Head of caudate nucleus (tissue), 42 donors: ENCODE measurements at regions not wholly inside any gene's neighbourhood (a gene's known extent, or its start where the extent isn't known, plus 50 kb on each side); places are given as distances from the start of the nearest gene placed in this dataset.
"Not testable (repeated sequence)": the region's sequence is repeated elsewhere in the genome, so short reads cannot be mapped to it uniquely, and the experiment has no call there.

Experiments used
- DNase-seq, 42 donors: peaks; one replicate each; pipeline versions ENCODE4 v3.0.0 to v3.0.0-alpha.2; 2020 to 2021; ENCODE audit warnings: mixed read lengths in 7 of 42
- intact Hi-C: fragments of 100-400 bp; cut with DNase I; formaldehyde crosslinking; loops from one replicate; pipeline ENCODE4 v1.15.0; 2022

DNA sequence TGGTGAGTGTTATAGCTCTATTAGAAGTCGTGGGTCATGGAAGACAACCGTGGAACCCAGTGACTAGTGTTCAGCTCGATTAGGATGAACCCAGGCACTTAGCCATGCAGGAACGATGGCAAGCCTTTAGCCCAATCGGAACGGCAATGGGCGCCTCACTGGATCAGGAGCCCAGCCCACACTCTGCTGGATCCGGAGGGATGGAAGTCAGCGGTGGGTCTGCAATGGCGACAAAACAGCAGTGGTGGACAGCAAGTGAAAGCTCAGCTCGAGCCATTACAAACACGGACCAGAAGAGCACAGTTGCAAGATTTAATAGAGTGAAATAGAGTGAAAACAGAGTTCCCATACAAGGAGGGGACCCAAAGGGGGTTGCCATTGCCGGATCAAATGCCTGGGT lies 558.5 kb upstream of the CYLC2 start:
- intact Hi-C loops, DNase-seq: not testable (repeated sequence)

DNA sequence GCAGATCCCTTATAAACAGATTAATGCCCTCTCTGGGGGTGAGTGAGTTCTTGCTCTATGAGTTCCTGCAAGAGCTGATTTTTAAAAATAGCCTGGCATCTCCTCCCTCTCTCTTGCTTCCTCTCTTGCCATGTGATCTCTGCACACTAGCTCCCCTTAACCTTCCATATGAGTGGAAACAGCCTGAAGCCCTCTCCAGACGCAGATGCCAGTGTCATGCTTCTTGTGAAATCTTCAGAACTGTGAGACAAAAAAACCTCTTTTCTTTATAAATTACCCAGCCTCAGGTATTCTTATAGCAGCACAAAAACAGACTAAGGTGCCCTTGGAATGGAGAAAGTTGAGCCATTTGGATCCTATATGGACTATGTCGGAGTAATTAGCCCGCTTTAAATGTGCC lies 559.7 kb upstream of the CYLC2 start:
- intact Hi-C loops, result no loop called here
- no peak for DNase-seq

DNA sequence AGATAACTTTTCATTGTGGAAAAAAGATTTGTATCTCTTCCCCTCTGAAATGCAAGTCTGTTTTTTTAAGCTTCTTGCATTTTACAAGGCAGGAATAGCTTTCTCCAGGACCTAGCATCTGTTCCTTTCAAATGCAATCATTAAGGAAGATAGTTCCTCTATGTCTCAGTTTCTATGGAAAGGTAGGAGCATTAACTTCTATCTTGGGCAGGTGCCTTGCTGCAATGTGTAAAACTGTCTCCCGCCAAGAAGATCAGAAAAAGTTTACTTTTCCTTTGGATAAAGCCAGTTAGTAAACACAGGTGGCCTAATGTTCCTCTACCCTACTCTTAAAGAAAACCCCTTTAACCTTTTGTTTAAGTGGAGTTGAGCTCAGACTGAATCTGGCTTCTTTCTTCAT lies 560.6 kb upstream of the CYLC2 start:
- no peak for DNase-seq
- intact Hi-C loops, result no loop called here

DNA sequence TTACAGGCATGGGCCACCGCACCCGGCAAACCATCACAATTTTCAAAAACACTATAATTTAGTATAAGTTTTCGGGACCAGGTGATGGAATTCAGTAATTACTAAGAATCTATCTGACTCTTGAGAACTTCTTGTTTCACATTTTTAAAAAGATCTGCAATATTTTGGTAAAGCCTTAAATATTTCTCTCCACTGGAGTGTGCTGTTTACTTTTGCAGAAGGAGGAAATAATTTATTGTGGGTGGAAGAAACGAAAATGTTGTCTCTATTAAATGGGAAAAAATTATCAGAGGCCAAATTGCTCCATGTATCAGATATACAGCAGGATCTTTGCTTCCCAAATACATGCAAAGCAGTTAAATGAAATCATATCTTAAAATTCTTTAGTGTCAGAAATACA lies 566.8 kb upstream of the CYLC2 start:
- intact Hi-C loops, result no loop called here
- no peak for DNase-seq

DNA sequence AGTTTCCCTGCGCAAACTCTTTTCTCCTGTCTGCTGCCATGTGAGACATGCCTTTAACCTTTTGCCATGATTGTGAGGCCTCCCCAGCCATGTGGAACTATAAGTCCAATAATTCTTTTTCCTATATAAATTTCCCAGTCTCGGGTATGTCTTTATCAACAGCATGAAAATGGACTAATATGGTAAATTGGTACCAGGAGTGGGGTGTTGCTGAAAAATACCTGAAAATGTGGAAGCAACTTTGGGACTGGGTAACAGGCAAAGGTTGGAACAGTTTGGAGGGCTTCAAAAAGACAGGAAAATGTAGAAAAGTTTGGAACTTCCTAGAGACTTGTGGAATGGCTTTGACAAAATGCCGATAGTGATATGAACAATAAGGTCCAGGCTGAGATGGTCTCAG lies 578.9 kb upstream of the CYLC2 start:
- DNase-seq, intact Hi-C loops: not testable (repeated sequence)

DNA sequence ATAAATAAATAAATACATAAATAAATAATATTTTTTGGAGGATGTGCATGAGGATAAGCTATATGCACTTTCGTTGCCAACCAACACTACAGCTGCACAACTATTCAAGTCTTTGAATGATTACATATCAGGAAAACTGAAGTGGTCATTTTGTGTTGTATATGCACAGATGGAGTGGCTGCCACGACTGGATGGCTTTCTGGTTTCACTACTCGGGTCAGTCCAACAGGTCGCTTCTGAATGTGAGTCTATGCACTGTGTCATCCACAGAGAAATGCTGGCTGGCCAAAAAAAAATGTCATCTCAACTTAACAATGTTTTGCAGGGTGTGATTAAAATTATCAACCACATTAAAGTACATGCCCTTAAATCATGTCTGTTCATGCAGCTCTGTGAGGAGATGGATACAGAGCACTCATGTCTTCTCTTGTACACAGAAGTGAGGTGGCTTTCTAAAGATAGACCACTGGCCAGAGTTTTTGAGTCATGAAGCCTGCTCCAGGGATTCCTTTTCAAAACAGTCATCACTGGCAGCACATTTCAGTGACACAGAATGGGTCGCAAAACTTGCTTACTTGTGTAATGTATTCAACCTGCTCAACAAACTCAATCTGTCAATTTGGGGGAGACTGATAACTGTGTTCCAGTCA lies 589.8 kb upstream of the CYLC2 start:
- intact Hi-C loops, result no loop called here
- DNase-seq, result no peak

DNA sequence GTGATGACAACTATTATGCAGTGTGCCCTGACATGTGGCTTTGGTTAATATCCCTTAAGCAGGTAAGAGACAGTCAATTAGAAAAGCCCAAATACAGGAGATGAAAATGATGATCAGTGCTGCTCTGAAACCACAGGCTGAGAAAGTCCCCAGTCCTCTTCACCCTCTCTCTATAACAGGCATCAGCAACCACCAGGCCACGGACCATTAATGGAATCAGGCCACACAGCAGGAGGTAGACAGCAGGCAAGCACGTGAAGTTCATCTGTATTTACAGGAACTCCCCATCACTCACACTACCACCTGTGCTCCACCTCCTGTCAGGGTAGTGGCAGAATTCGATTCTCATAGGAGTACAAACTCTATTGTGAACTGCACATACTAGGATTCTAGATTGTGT lies 591.6 kb upstream of the CYLC2 start:
- no peak for DNase-seq
- intact Hi-C loops, result no loop called here

DNA sequence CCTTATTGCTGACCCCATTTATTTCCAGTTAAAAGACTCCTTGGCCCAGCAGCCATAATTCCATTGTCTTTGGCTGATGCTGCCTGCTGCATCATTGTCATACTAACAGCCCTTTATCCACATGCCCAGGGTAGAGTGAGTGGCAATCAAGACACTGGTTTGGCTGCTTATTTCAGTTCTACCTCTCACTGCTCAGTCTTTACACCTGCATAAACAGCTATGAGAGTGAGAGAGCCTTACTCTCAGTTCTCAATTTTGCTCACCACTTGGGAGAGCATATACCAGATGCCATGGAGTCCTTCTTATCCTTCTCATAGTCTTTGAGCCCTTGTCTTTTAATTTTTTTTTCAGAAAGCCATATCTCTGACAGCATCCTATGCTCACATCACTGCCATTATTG lies 596.9 kb upstream of the CYLC2 start:
- DNase-seq, result no peak
- intact Hi-C loops, result no loop called here

DNA sequence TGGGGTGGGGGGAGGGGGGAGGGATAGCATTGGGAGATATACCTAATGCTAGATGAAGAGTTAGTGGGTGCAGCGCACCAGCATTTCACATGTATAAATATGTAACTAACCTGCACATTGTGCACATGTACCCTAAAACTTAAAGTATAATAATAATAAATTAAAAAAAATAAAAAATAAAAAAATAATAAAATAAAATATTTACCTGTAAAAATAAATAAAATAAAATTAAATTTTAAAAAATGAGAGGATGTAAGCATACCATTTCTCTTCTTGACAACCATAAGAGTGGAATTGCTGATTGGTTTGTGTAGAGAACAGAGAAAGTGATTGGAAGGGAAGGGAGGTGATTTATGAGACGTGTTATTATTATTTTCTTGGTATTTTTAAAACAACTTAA lies 609.5 kb upstream of the CYLC2 start:
- intact Hi-C loops, DNase-seq: not testable (repeated sequence)

DNA sequence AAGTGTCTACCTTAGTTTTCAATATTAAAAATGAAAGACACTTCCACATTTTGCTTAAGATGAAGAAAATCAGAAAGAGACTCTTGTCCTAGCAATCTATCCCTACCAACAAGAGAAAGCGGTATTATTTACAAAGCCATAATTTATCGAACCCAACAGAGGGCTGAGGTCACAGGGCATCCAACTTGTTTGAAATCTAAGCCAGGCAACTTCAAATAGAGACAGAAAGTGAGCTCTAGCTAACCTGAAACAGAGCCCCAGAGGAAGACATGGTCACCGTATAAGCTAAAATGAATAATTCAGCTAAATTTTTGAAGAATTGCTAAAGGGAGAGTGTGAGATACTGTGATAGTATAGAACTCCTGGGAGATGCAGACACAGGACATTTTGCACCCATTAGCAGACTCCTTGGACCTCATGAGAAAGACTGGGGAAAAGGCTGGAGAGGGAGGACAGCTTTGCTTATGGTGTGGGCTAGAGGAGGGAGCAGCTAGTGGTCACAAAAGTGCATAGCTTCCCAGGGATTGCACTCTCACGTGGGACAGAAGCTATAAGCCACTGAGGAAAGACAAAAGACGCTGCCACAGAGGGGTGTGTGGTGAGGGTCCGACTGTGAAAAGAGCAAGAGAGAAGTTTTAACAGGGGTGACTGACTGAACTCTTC lies 624.2 kb upstream of the GRIN3A start:
- intact Hi-C loops, result no loop called here
- no peak for DNase-seq

DNA sequence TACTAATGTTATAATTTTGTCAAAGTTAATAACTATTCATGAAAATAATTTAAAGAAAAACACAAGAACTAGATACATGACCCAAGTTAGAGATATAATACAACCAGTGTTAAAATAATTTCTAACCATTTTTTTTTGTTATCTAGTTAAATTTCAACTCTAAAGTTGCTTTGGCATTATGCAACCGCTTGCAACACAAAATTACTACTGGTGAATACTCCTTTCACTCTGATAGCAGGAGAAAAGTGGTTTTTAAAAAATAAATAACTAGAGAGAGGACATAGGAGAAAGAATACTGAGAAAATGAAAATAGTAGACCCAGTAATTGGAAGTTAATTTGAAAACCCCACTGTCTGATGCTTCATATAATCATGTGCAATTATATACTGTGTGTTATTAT lies 622.4 kb upstream of the GRIN3A start:
- DNase-seq, result no peak

DNA sequence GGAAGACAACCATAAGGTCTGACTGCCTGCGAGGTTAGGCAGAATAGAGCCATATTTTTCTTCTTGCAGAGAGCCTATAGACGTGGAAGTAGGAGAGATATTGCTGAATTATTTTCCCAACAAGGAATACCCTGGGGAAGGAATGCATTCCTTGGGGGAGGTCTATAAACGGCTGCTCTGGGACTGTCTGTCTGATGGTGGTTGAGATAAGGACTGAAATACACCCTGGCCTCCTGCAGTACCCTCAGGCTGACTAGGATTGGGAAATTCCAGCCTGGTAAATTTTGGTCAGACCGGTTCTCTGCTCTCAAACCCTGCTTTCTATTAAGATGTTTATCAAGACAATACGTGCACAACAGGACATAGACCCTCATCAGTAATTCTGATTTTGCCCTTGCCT lies 617.5 kb upstream of the GRIN3A start:
- DNase-seq, result no peak
- intact Hi-C loops, result no loop called here

More for the DNA sequence above, 622.4 kb upstream of the GRIN3A start:
- intact Hi-C loops, result no loop called here

DNA sequence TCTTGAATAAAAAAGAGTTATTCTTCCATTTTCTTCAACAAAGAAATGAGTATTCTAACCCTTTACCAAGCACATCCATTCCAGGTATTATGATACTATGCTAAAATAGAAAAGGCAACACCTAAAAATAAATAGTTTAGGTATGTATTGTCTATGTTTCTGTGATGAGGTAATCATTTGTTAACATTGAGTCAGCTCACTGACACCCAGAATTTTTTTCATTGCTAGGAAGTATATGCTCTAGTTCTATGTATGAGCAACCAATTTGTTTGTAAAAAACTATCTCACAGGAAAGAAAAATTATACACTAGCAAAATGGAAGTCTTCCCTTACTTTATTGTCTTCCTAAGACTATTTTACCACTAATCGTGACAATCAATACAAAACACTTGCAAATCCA lies 615.6 kb upstream of the GRIN3A start:
- intact Hi-C loops, result no loop called here
- DNase-seq, result no peak

DNA sequence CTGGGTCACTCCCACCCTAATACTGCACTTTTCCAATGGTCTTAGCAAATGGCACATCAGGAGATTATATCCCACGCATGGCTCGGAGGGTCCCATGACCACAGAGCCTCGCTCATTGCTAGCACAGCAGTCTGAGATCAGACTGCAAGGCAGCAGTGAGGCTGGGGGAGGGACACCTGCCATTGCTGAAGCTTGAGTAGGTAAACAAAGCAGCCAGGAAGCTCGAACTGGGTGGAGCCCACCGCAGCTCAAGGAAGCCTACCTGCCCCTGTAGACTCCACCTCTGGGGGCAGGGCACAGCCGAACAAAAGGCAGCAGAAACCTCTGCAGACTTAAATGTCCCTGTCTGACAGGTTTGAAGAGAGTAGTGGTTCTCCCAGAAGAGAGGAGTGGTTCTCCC lies 599.0 kb upstream of the GRIN3A start:
- intact Hi-C loops, DNase-seq: not testable (repeated sequence)

DNA sequence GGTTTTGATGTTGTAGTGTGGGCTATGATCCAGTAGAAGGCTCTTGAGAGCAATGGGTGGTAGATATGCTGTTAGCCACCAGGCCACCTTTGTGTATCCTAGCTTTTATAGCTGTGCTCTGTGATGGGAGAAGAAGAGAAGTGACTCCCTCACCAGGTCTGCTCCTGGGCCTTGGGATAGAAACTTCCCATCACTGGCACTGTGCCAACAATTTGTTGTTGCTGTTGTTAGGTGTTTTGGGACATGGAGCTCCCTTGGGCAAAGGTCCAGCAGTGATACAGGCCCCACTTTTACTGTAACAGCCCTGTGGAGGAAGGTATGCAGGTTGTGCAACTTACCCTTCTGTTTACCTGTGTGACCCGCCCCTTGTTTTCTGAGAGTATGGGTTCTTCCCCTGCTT lies 570.9 kb upstream of the GRIN3A start:
- intact Hi-C loops, result no loop called here
- peak in 1 of 42 donors; percentile 4 for DNase-seq

DNA sequence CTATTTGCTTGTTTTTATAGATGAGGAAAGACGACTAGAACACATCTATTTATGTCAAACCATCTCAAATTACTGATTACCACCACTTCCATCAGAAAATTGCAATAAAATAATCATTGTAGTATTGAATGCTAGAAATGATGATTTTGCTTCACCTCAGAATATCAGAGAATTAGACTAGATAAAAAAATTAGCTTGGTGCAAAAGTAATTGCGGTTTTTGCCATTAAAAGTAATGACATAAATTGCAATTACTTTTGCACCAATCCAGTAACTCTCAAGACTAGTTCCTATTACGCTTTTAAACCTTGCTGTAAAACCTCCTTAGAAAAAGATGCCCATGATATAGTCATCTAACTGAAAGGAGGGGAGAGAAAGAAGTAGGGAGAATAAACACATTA lies 556.7 kb upstream of the GRIN3A start:
- DNase-seq, result no peak
- intact Hi-C loops, result no loop called here

DNA sequence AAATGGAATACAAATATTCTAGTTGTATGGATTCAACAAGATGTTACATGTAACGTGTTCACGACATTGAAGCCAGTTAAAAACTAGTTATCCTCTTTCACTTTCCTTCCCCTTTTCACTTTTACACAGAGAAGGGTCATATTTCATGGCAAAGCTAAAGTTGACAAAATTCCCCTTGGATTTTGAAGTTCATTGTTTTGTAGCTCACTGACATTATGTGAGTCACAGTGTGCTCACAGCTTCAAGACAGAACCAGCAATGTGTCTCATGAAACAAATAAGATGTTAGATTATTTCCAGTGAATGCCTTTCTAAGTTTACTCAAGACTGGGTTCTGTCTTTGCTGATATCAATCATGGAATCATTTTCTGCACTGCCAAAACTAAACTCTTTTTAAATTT lies 535.5 kb upstream of the GRIN3A start:
- intact Hi-C loops, result no loop called here
- DNase-seq, result no peak

DNA sequence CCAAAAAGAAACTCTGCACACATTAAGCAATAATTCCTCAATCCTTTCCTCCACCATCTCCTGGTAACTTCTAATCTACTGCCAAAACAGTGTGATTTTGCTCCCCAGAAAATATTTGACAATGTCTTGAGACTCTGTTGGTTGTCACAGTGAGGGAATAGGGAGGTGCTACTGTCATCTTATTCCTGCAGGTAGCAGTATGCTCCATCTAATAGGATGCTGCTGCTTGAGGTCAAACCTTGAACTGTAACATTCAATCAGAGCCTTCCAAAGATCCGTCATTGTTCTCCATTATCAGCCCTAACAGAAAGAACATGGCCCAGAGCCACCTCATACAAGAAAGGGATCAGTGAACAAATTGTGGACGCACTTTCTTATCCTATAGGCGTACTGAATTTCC lies 514.7 kb upstream of the GRIN3A start:
- intact Hi-C loops, result no loop called here
- DNase-seq, result no peak

DNA sequence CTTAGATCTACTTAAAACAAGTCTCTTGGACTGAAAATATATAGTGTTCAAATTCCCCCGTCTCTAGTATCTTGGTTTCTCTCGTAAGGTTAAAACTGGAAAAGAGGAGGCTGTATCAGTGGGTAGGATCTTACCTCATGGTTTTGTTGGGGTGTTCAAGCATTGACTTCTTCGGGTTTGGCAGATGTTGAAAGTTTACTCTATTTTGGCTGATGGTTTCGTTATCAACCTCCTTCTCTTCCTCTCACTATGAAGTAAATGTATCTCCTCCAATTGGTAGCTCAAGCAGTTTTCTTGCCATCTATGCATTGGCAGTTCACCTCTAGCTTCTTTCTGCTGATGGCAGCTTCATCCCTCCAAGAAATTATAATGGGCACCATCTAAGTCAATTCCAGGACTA lies 506.5 kb upstream of the GRIN3A start:
- intact Hi-C loops, result no loop called here
- no peak for DNase-seq

DNA sequence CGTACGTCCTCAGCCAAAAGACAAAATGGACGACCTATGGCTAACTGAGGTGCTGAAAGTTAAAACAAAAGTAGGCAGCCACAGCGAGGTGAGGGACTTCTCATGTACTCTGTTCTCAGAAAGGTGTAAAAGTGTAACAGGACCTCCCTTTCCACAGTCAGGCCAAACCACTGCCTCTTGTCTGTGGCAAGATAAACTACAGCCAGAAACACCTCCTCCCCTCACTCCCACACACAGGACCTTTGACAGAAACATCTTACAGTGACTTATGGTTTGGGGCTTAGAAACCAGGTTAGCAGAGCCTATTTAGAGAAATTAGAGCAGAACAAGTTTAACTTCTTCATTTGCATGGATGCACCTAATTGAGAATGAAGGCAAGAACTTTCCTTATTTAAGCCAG lies 499.1 kb upstream of the GRIN3A start:
- no peak for DNase-seq
- intact Hi-C loops, result no loop called here

DNA sequence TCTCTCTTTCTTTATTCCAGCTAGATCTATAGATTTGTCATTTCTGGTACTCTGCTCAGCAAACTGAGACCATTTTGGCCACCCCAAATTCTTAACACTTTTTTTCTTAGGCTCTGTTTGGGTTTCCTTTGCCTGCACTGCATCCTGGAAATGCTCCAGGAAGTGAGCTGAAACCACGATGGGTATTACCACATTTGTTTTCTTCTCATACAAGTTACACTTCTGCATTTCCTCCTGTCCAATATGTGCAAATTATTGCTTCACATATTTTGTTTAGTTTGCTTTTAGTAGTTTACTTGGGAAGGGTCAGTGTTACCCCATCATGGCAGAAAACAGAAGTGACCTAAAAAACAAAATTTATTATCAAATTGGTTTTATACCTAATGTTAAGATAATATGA lies 498.6 kb upstream of the GRIN3A start:
- no peak for DNase-seq
- intact Hi-C loops, result no loop called here
